ENCODE measurements at regions not wholly inside any gene's neighbourhood (a gene's known extent, or its start where the extent isn't known, plus 50 kb on each side); places are given as distances from the start of the nearest gene placed in this dataset.
"Not testable (repeated sequence)": the region's sequence is repeated elsewhere in the genome, so short reads cannot be mapped to it uniquely, and the experiment has no call there.

- H3K4me3 ChIP-seq (ENCODE audit: low read length in 2 of 2): no peak overlapping the region
- H3K4me1 ChIP-seq (ENCODE audit: control insufficient read depth in 1 of 2, insufficient read depth in 2 of 2, low read length in 2 of 2): no peaks in the 10 kb centered on the region
- H3K27ac ChIP-seq (ENCODE audit: low read depth in 1 of 2, low read length in 2 of 2): no peak overlapping the region
- intact Hi-C loops (cut with DNase I): no loop called here
- H3K9me3 ChIP-seq (ENCODE audit: control insufficient read depth, low read length): no peaks in the 10 kb centered on the region
- no peaks in the 10 kb centered on the region for H3K27me3 ChIP-seq (ENCODE audit: control insufficient read depth in 1 of 2, insufficient read depth in 2 of 2, low read length in 1 of 2)
- H3K36me3 ChIP-seq (ENCODE audit: control insufficient read depth in 1 of 2, insufficient read depth in 2 of 2, low read length in 1 of 2): no peaks in the 10 kb centered on the region
- ATAC-seq (ENCODE audit: low FRiP score) (no peak), DNase-seq (no peak)
These were observed 335.8 kb downstream of the FAT4 start for GRCh38 chr4:125650557-125650956.

DNA sequence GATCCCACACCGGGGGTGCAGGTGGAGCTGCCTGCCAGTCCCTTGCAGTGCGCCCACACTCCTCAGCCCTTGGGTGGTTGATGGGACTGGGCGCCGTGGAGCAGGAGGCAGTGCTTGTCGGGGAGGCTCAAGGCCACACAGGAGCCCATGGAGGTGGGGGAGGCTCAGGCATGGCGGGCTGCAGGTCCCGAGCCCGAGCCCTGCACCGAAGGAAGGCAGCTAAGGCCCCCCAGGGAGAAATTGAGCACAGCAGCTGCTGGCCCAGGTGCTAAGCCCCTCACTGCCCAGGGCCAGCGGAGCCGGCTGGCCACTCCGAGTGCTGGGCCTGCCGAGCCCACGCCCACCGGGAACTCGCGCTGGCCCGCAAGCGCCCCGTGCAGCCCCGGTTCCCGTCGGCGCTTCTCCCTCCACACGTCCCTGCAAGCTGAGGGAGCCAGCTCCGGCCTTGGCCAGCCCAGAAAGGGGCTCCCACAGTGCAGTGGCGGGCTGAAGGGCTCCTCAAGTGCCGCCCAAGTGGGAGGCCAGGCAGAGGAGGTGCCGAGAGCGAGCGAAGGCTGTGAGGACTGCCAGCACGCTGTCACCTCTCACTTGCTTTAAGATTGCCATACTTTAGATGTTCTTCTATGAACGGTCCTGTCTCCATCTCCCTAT, 337.1 kb downstream of the FAT4 start:
- H3K4me1 ChIP-seq (ENCODE audit: control insufficient read depth in 1 of 2, insufficient read depth in 2 of 2, low read length in 2 of 2); ATAC-seq (ENCODE audit: low FRiP score); H3K9me3 ChIP-seq (ENCODE audit: control insufficient read depth, low read length); H3K4me3 ChIP-seq (ENCODE audit: low read length in 2 of 2); DNase-seq; H3K27ac ChIP-seq (ENCODE audit: low read depth in 1 of 2, low read length in 2 of 2); H3K36me3 ChIP-seq (ENCODE audit: control insufficient read depth in 1 of 2, insufficient read depth in 2 of 2, low read length in 1 of 2); H3K27me3 ChIP-seq (ENCODE audit: control insufficient read depth in 1 of 2, insufficient read depth in 2 of 2, low read length in 1 of 2); intact Hi-C loops (cut with DNase I): not testable (repeated sequence)
- 97 to 99% methylated on average over 33 of the region's 33 CpGs for WGBS, 2 donors

DNA sequence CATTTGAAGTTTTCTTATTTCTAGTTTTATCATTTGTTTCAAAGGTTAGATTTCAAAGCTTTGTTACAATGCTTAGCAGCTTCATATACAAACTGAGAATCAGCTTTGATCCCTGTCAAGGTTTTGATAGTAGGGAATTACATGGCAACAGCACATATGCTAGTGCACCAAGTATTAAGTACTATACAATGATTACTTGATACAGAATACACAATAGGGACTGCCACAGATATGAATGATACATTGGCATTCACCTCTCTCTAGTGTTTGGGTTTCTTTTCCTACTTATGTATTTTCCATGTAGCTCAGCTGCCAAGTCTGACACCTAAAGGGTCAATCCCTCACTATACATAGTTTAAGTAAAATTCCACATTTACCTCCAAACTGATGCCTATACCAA, 344.0 kb downstream of the FAT4 start:
- intact Hi-C loops (cut with DNase I): no loop called here
- Histone ChIP-seq H3K4me3 (ENCODE audit: low read length in 2 of 2) (no peak overlapping the region), H3K9me3 (ENCODE audit: control insufficient read depth, low read length) (no peaks in the 10 kb centered on the region), H3K4me1 (ENCODE audit: control insufficient read depth in 1 of 2, insufficient read depth in 2 of 2, low read length in 2 of 2) (no peaks in the 10 kb centered on the region), H3K27ac (ENCODE audit: low read depth in 1 of 2, low read length in 2 of 2) (no peak overlapping the region), H3K36me3 (ENCODE audit: control insufficient read depth in 1 of 2, insufficient read depth in 2 of 2, low read length in 1 of 2) (no peaks in the 10 kb centered on the region), H3K27me3 (ENCODE audit: control insufficient read depth in 1 of 2, insufficient read depth in 2 of 2, low read length in 1 of 2) (no peaks in the 10 kb centered on the region)
- ATAC-seq (ENCODE audit: low FRiP score): no peak
- no peak for DNase-seq

- H3K36me3 ChIP-seq (ENCODE audit: control insufficient read depth in 1 of 2, insufficient read depth in 2 of 2, low read length in 1 of 2): no peaks in the 10 kb centered on the region
- no peak overlapping the region for H3K27ac ChIP-seq (ENCODE audit: low read depth in 1 of 2, low read length in 2 of 2)
- DNase-seq (no peak), ATAC-seq (ENCODE audit: low FRiP score) (no peak)
- peaks cover 1% of the 10 kb centered on the region for H3K9me3 ChIP-seq (ENCODE audit: control insufficient read depth, low read length)
- H3K4me1 ChIP-seq (ENCODE audit: control insufficient read depth in 1 of 2, insufficient read depth in 2 of 2, low read length in 2 of 2): no peaks in the 10 kb centered on the region
- H3K4me3 ChIP-seq (ENCODE audit: low read length in 2 of 2): no peak overlapping the region
- intact Hi-C loops (cut with DNase I): no loop called here
- 54 to 62% methylated on average over 7 of the region's 7 CpGs for WGBS, 2 donors
- H3K27me3 ChIP-seq (ENCODE audit: control insufficient read depth in 1 of 2, insufficient read depth in 2 of 2, low read length in 1 of 2): no peaks in the 10 kb centered on the region
These were observed 349.4 kb downstream of the FAT4 start for GRCh38 chr4:125663896-125664767.

- no peaks in the 10 kb centered on the region for H3K4me1 ChIP-seq (ENCODE audit: control insufficient read depth in 1 of 2, insufficient read depth in 2 of 2, low read length in 2 of 2)
- H3K4me3 ChIP-seq (ENCODE audit: low read length in 2 of 2): no peak overlapping the region
- peaks cover 1% of the 10 kb centered on the region for H3K9me3 ChIP-seq (ENCODE audit: control insufficient read depth, low read length)
- intact Hi-C loops (cut with DNase I): no loop called here
- H3K36me3 ChIP-seq (ENCODE audit: control insufficient read depth in 1 of 2, insufficient read depth in 2 of 2, low read length in 1 of 2): no peaks in the 10 kb centered on the region
- WGBS, 2 donors: 92 to 94% methylated on average over 1 of the region's 1 CpG
- no peak for DNase-seq
- no peaks in the 10 kb centered on the region for H3K27me3 ChIP-seq (ENCODE audit: control insufficient read depth in 1 of 2, insufficient read depth in 2 of 2, low read length in 1 of 2)
- no peak for ATAC-seq (ENCODE audit: low FRiP score)
- no peak overlapping the region for H3K27ac ChIP-seq (ENCODE audit: low read depth in 1 of 2, low read length in 2 of 2)
These were observed 351.9 kb downstream of the FAT4 start for GRCh38 chr4:125666635-125667034.

DNA sequence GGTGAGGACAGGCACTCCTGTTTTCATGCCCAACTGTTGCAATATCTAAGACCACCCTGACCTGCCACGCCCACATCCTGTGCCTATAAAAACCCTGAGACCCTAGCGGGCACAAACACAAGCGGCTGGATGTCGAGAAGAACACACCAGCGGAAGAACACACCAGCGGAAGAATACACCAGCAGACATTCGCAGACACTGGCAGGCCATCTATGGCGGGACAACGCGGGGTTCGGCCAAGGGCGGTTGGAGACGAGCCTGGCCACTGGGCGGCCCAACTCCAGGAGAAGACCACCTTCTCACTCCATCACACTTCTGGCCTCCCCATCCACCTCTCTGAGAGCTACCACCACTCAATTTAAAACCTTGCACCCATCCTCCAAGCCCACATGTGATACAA, 361.4 kb downstream of the FAT4 start:
- Histone ChIP-seq H3K27me3 (ENCODE audit: control insufficient read depth in 1 of 2, insufficient read depth in 2 of 2, low read length in 1 of 2) (no peaks in the 10 kb centered on the region), H3K4me1 (ENCODE audit: control insufficient read depth in 1 of 2, insufficient read depth in 2 of 2, low read length in 2 of 2) (peaks cover 0 to 4% of the 10 kb centered on the region in 2 donors), H3K4me3 (ENCODE audit: low read length in 2 of 2) (no peak overlapping the region), H3K36me3 (ENCODE audit: control insufficient read depth in 1 of 2, insufficient read depth in 2 of 2, low read length in 1 of 2) (no peaks in the 10 kb centered on the region), H3K9me3 (ENCODE audit: control insufficient read depth, low read length) (no peaks in the 10 kb centered on the region), H3K27ac (ENCODE audit: low read depth in 1 of 2, low read length in 2 of 2) (no peak overlapping the region)
- intact Hi-C loops (cut with DNase I): no loop called here
- no peak for ATAC-seq (ENCODE audit: low FRiP score)
- no peak for DNase-seq
- WGBS, 2 donors: 98% methylated on average over 14 of the region's 14 CpGs

- Histone ChIP-seq H3K27ac (ENCODE audit: low read depth in 1 of 2, low read length in 2 of 2) (no peak overlapping the region), H3K36me3 (ENCODE audit: control insufficient read depth in 1 of 2, insufficient read depth in 2 of 2, low read length in 1 of 2) (no peaks in the 10 kb centered on the region)
- WGBS, 2 donors: 92 to 94% methylated on average over 12 of the region's 12 CpGs
These were observed 361.8 kb downstream of the FAT4 start for GRCh38 chr4:125676583-125676982.

GRCh38 chr4:125677665-125678307, 363.0 kb downstream of the FAT4 start:
- Histone ChIP-seq H3K36me3 (ENCODE audit: control insufficient read depth in 1 of 2, insufficient read depth in 2 of 2, low read length in 1 of 2) (no peaks in the 10 kb centered on the region), H3K27ac (ENCODE audit: low read depth in 1 of 2, low read length in 2 of 2) (no peak overlapping the region), H3K27me3 (ENCODE audit: control insufficient read depth in 1 of 2, insufficient read depth in 2 of 2, low read length in 1 of 2) (no peaks in the 10 kb centered on the region), H3K4me3 (ENCODE audit: low read length in 2 of 2) (no peak overlapping the region), H3K4me1 (ENCODE audit: control insufficient read depth in 1 of 2, insufficient read depth in 2 of 2, low read length in 2 of 2) (peaks cover 0 to 4% of the 10 kb centered on the region in 2 donors), H3K9me3 (ENCODE audit: control insufficient read depth, low read length) (no peaks in the 10 kb centered on the region)
- DNase-seq: no peak
- WGBS, 2 donors: 78 to 89% methylated on average over 2 of the region's 2 CpGs
- no peak for ATAC-seq (ENCODE audit: low FRiP score)
- intact Hi-C loops (cut with DNase I): no loop called here

More at GRCh38 chr4:125676583-125676982, 361.8 kb downstream of the FAT4 start:
- Histone ChIP-seq H3K4me3 (ENCODE audit: low read length in 2 of 2) (no peak overlapping the region), H3K9me3 (ENCODE audit: control insufficient read depth, low read length) (no peaks in the 10 kb centered on the region), H3K27me3 (ENCODE audit: control insufficient read depth in 1 of 2, insufficient read depth in 2 of 2, low read length in 1 of 2) (no peaks in the 10 kb centered on the region), H3K4me1 (ENCODE audit: control insufficient read depth in 1 of 2, insufficient read depth in 2 of 2, low read length in 2 of 2) (peaks cover 0 to 4% of the 10 kb centered on the region in 2 donors)
- ATAC-seq (ENCODE audit: low FRiP score) (no peak), DNase-seq (no peak)
- intact Hi-C loops (cut with DNase I): no loop called here

DNA sequence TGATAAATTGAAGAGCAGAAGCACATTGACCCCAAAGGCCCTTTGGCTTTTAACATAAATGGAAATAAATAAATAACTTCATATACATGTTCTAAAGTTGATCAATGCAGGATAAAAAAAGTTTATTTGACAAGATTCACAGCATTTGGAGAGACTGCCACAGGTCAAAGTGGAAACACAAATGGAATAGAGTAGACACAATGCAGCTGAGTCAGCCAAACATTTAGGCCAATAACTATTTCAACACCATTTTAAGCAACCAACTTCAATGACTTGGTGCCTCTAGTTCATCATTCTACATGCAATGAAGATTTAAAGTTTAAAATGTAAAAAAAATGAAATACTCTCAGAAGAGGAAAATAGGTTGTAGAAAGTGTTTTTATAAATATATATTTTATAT, 365.2 kb downstream of the FAT4 start:
- H3K4me1 ChIP-seq (ENCODE audit: control insufficient read depth in 1 of 2, insufficient read depth in 2 of 2, low read length in 2 of 2): peaks cover 0 to 4% of the 10 kb centered on the region in 2 donors
- no peak overlapping the region for H3K4me3 ChIP-seq (ENCODE audit: low read length in 2 of 2)
- no peaks in the 10 kb centered on the region for H3K36me3 ChIP-seq (ENCODE audit: control insufficient read depth in 1 of 2, insufficient read depth in 2 of 2, low read length in 1 of 2)
- DNase-seq (no peak), ATAC-seq (ENCODE audit: low FRiP score) (no peak)
- H3K27ac ChIP-seq (ENCODE audit: low read depth in 1 of 2, low read length in 2 of 2): no peak overlapping the region
- intact Hi-C loops (cut with DNase I): no loop called here
- H3K27me3 ChIP-seq (ENCODE audit: control insufficient read depth in 1 of 2, insufficient read depth in 2 of 2, low read length in 1 of 2): no peaks in the 10 kb centered on the region
- H3K9me3 ChIP-seq (ENCODE audit: control insufficient read depth, low read length): no peaks in the 10 kb centered on the region
